ENCODE measurements at regions not wholly inside any gene's neighbourhood (a gene's known extent, or its start where the extent isn't known, plus 50 kb on each side); places are given as distances from the start of the nearest gene placed in this dataset.

DNA sequence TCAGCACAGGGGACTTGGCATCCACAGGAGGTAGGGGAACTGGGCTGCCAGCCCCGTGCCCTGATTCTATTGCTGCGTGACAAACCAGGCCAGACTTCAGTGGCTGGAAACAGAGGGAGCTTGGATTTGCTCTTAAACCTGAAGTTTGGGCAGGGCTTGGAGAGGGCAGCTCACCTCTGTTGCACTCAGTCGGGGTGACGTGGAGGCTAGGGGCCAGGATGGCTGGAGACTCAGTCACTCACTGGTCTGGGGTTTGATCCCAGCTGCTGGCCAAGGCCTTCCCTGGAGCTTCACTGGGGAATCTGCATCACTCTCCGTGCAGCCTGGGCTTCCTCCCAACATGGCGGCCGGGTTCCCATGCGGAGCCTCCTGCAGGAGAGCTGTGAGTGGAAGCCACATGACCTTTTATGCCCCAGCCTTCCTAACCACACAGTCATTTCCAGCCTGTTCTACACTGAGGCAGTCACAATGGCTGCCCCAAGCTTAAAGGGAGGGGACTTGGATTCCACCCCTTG lies 175.2 kb upstream of the HDAC4 start:
- no peak for TF ChIP-seq POLR2A (IDR thresholded peaks at IDR 0.05)
- TF ChIP-seq, protein P1, sequence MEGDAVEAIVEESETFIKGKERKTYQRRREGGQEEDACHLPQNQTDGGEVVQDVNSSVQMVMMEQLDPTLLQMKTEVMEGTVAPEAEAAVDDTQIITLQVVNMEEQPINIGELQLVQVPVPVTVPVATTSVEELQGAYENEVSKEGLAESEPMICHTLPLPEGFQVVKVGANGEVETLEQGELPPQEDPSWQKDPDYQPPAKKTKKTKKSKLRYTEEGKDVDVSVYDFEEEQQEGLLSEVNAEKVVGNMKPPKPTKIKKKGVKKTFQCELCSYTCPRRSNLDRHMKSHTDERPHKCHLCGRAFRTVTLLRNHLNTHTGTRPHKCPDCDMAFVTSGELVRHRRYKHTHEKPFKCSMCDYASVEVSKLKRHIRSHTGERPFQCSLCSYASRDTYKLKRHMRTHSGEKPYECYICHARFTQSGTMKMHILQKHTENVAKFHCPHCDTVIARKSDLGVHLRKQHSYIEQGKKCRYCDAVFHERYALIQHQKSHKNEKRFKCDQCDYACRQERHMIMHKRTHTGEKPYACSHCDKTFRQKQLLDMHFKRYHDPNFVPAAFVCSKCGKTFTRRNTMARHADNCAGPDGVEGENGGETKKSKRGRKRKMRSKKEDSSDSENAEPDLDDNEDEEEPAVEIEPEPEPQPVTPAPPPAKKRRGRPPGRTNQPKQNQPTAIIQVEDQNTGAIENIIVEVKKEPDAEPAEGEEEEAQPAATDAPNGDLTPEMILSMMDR (IDR thresholded peaks at IDR 0.05), result no peak
- no peak for TF ChIP-seq EP300 (IDR thresholded peaks at IDR 0.05)

Measured in stomach (tissue), 4 donors.